SIG-M5 treated with dmso at 0.1 percent for 504 hours (cell line): ENCODE measurements at regions not wholly inside any gene's neighbourhood (a gene's known extent, or its start where the extent isn't known, plus 50 kb on each side); places are given as distances from the start of the nearest gene placed in this dataset.
"Not testable (repeated sequence)": the region's sequence is repeated elsewhere in the genome, so short reads cannot be mapped to it uniquely, and the experiment has no call there.

Experiments used
- DNase-seq: peaks from one replicate; lab custom pipeline; 2025; ENCODE audit not compliant: unreplicated experiment; lab: John Stamatoyannopoulos, UW

- DNase-seq = no peak
Measured at GRCh38 chr6:2324166-2324953, 79.0 kb upstream of the GMDS start.

- DNase-seq = not testable (repeated sequence)
Measured at GRCh38 chr6:2317498-2317897, 72.1 kb upstream of the GMDS start.

GRCh38 chr6:2314641-2315040, 69.2 kb upstream of the GMDS start:
- DNase-seq = no peak

- no peak for DNase-seq
Measured at GRCh38 chr6:2310042-2310441, 64.6 kb upstream of the GMDS start.

- no peak for DNase-seq
Measured at GRCh38 chr6:2309122-2309521, 63.7 kb upstream of the GMDS start.

GRCh38 chr6:2307799-2308198, 62.4 kb upstream of the GMDS start:
- DNase-seq = no peak

- DNase-seq = no peak
Measured at GRCh38 chr6:2305951-2306350, 60.5 kb upstream of the GMDS start.

- DNase-seq = not testable (repeated sequence)
Measured at GRCh38 chr6:2302482-2302881, 57.1 kb upstream of the GMDS start.

- DNase-seq = no peak
Measured at GRCh38 chr6:2296781-2297180, 51.4 kb upstream of the GMDS start.
